HCT116 (cell line): ENCODE measurements at regions not wholly inside any gene's neighbourhood (a gene's known extent, or its start where the extent isn't known, plus 50 kb on each side); places are given as distances from the start of the nearest gene placed in this dataset.

ENCODE experiments used
- ATAC-seq: fragments of 200-7000 bp; cut with Tn5 transposase; 2 replicates; pipeline ENCODE4 v1.9.1; 2020; ENCODE audit warnings: mild to moderate bottlenecking, moderate library complexity
- BruUV-seq: library from RNA; stranded (reverse); fragments of 400-500 nt; replicated peaks from 2 replicates; lab custom pipeline; 2021; lab: Mats Ljungman, UMichigan
- CTCF ChIA-PET: fragments of 300-600 bp; sonication (Branson Sonifier 250); formaldehyde crosslinking; loops from one replicate; lab custom pipeline; 2021; ENCODE audit warnings: antibody characterized with exemption; lab: Charles Lee
- POLR2A ChIA-PET: fragments of 300-600, 350-600 bp; sonication (Branson Sonifier 250); formaldehyde crosslinking; loops from one replicate; lab custom pipeline; 2021; ENCODE audit warnings: antibody characterized with exemption; lab: Charles Lee
- RAD21 ChIA-PET, 2 experiments: fragments of 300-600 bp; sonication (Branson Sonifier 250); formaldehyde crosslinking; loops; one replicate each; lab custom pipeline; 2023; ENCODE audit warnings: low total read pairs in 2 of 2; ENCODE audit not compliant: uncharacterized antibody in 2 of 2, unreplicated experiment in 2 of 2, low non-redundant PET in 1 of 2; lab: Charles Lee
- DNase-seq: peaks from one replicate; pipeline ENCODE4 v3.0.0-alpha.2; 2010; ENCODE audit warnings: low read depth, low spot score
- H2AFZ ChIP-seq: fragments of 200-600 bp; shearing (Covaris generic), sonication (generic); 2 replicates; pipeline ENCODE4 v1.6.1; 2017; ENCODE audit warnings: low read depth, mixed run types, mixed read lengths, antibody characterized with exemption, low read length; ENCODE audit not compliant: poor library complexity, severe bottlenecking
- H3K27ac ChIP-seq: 2 replicates; pipeline ENCODE4 v1.5.1; 2012; ENCODE audit warnings: low read depth, low read length
- H3K27me3 ChIP-seq: fragments of 200-600 bp; sonication (generic); 2 replicates; pipeline ENCODE4 v1.6.1; 2016; ENCODE audit warnings: mixed run types, low read length, mixed read lengths; ENCODE audit not compliant: insufficient read depth
- H3K36me3 ChIP-seq, 2 experiments: fragments of 200-500 bp in 1 of 2; fragments of 200-600 bp in 1 of 2; sonication (Bioruptor generic) in 1 of 2; sonication (generic) in 1 of 2; 2 replicates each; pipeline versions ENCODE4 v1.5.1 to v1.6.1; 2014 to 2016; ENCODE audit warnings: low read length in 2 of 2, inconsistent platforms in 1 of 2, mixed read lengths in 1 of 2, mixed run types in 1 of 2; ENCODE audit not compliant: insufficient read depth in 2 of 2, control insufficient read depth in 1 of 2
- H3K4me1 ChIP-seq, 2 experiments: fragments of 200-600 bp in 1 of 2; sonication (generic) in 1 of 2; 2 replicates each; pipeline versions ENCODE4 v1.5.1 to v1.6.1; 2012 to 2017; ENCODE audit warnings: low read length in 2 of 2, inconsistent platforms in 1 of 2, mild to moderate bottlenecking in 1 of 2, mixed read lengths in 1 of 2, mixed run types in 1 of 2, moderate library complexity in 1 of 2; ENCODE audit not compliant: insufficient read depth in 2 of 2, control insufficient read depth in 1 of 2
- H3K4me2 ChIP-seq: fragments of 200-600 bp; sonication (generic); 2 replicates; pipeline ENCODE4 v1.6.1; 2017; ENCODE audit warnings: mixed run types, low read length, mixed read lengths
- H3K4me3 ChIP-seq, 2 experiments: fragments of 200-600 bp in 1 of 2; sonication (generic) in 1 of 2; replicated peaks in 1 of 2; 2 replicates each; pipeline ENCODE4 v1.5.1; 2011 to 2016; ENCODE audit warnings: low read length in 2 of 2, control low read depth in 1 of 2, low read depth in 1 of 2, mild to moderate bottlenecking in 1 of 2, mixed read lengths in 1 of 2, mixed run types in 1 of 2
- H3K79me2 ChIP-seq: fragments of 200-600 bp; sonication (generic); 2 replicates; pipeline ENCODE4 v1.6.1; 2017; ENCODE audit warnings: mild to moderate bottlenecking, mixed run types, low read length, moderate library complexity, mixed read lengths; ENCODE audit not compliant: insufficient read depth
- H3K9ac ChIP-seq: fragments of 200-600 bp; sonication (generic); 2 replicates; pipeline ENCODE4 v1.6.1; 2016; ENCODE audit warnings: low read length, mixed read lengths
- H3K9me2 ChIP-seq: fragments of 200-600 bp; sonication (generic), shearing (Covaris generic); 2 replicates; pipeline ENCODE4 v1.6.1; 2017; ENCODE audit warnings: mixed run types, mild to moderate bottlenecking, moderate library complexity; ENCODE audit not compliant: insufficient read depth
- H3K9me3 ChIP-seq, 2 experiments: fragments of 200-500 bp in 1 of 2; fragments of 200-600 bp in 1 of 2; sonication (Bioruptor generic) in 1 of 2; sonication (generic) in 1 of 2; 2 replicates each; pipeline ENCODE4 v1.6.1; 2014 to 2017; ENCODE audit warnings: low read length in 2 of 2, mixed read lengths in 2 of 2, inconsistent platforms in 1 of 2, low read depth in 1 of 2, mild to moderate bottlenecking in 1 of 2, mixed run types in 1 of 2, moderate library complexity in 1 of 2; ENCODE audit not compliant: control insufficient read depth in 1 of 2, insufficient read depth in 1 of 2
- H4K20me1 ChIP-seq: fragments of 200-600 bp; sonication (generic), shearing (Covaris generic); 2 replicates; pipeline ENCODE4 v1.6.1; 2017; ENCODE audit warnings: mixed run types, mild to moderate bottlenecking, moderate library complexity; ENCODE audit not compliant: insufficient read depth
- intact Hi-C: fragments of 100-400 bp; cut with micrococcal nuclease; formaldehyde crosslinking; loops from 2 replicates; pipeline ENCODE4 v1.10.0; 2022
- TF ChIP-seq, protein P1 (sequence below): IDR thresholded peaks from 2 replicates; pipeline ENCODE4 v1.6.1; 2012; ENCODE audit warnings: low read depth
- TF ChIP-seq, protein P2 (sequence below): IDR thresholded peaks from 2 replicates; pipeline ENCODE4 v1.6.1; 2011; ENCODE audit warnings: mild to moderate bottlenecking, low read length, moderate library complexity; ENCODE audit not compliant: insufficient replicate concordance; ENCODE audit errors: extremely low read depth

DNA sequence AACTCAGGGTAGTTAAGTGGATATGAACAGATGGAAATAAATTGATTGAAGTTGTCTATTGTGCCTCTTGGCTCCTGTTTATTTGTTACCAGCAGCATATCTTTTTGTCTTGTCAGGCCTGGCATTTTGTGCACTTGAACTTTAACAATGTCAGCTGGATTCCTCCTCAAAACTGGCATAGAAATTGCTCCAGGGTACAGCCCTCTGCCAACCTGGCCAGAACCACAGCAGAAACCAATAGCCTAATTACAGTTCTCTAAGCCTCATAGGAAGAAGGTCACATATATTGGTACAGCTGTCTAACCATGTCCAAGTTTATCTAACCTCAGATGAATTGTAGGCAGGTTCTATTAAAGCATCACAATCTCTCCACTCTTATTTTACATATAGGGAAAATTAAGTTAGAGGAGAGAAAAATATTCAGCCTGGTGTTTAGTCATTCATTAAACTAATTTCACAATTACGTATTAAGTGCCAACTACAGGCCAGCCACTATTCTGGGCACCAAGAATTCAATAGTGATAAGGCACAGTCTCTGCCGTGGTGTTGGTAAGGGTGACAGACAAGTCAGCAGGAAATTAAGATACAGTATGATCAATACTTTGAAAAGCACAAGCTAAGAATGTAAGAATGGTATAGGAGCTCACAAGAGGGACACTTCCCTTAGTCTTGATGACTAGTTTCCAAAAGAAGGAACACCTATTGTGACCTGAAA is 452.9 kb upstream of the NECTIN3 start:
- no peak for ATAC-seq
- no peaks in the 10 kb centered on the region for H3K9me2 ChIP-seq
- H3K36me3 ChIP-seq, result no peaks in the 10 kb centered on the region
- H3K9ac ChIP-seq, result no peak overlapping the region
- no peak for DNase-seq
- no peaks in the 10 kb centered on the region for H4K20me1 ChIP-seq
- no peak overlapping the region for H2AFZ ChIP-seq
- no peak overlapping the region for H3K27ac ChIP-seq
- TF ChIP-seq, protein P1, sequence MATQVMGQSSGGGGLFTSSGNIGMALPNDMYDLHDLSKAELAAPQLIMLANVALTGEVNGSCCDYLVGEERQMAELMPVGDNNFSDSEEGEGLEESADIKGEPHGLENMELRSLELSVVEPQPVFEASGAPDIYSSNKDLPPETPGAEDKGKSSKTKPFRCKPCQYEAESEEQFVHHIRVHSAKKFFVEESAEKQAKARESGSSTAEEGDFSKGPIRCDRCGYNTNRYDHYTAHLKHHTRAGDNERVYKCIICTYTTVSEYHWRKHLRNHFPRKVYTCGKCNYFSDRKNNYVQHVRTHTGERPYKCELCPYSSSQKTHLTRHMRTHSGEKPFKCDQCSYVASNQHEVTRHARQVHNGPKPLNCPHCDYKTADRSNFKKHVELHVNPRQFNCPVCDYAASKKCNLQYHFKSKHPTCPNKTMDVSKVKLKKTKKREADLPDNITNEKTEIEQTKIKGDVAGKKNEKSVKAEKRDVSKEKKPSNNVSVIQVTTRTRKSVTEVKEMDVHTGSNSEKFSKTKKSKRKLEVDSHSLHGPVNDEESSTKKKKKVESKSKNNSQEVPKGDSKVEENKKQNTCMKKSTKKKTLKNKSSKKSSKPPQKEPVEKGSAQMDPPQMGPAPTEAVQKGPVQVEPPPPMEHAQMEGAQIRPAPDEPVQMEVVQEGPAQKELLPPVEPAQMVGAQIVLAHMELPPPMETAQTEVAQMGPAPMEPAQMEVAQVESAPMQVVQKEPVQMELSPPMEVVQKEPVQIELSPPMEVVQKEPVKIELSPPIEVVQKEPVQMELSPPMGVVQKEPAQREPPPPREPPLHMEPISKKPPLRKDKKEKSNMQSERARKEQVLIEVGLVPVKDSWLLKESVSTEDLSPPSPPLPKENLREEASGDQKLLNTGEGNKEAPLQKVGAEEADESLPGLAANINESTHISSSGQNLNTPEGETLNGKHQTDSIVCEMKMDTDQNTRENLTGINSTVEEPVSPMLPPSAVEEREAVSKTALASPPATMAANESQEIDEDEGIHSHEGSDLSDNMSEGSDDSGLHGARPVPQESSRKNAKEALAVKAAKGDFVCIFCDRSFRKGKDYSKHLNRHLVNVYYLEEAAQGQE, result no peak
- TF ChIP-seq, protein P2, sequence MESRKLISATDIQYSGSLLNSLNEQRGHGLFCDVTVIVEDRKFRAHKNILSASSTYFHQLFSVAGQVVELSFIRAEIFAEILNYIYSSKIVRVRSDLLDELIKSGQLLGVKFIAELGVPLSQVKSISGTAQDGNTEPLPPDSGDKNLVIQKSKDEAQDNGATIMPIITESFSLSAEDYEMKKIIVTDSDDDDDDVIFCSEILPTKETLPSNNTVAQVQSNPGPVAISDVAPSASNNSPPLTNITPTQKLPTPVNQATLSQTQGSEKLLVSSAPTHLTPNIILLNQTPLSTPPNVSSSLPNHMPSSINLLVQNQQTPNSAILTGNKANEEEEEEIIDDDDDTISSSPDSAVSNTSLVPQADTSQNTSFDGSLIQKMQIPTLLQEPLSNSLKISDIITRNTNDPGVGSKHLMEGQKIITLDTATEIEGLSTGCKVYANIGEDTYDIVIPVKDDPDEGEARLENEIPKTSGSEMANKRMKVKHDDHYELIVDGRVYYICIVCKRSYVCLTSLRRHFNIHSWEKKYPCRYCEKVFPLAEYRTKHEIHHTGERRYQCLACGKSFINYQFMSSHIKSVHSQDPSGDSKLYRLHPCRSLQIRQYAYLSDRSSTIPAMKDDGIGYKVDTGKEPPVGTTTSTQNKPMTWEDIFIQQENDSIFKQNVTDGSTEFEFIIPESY, result no peak
- H3K4me2 ChIP-seq, result no peak overlapping the region
- ChIA-PET CTCF (no interaction called here), RAD21 (no interaction called here), POLR2A (no interaction called here)
- intact Hi-C loops, result no loop called here
- H3K4me3 ChIP-seq, result no peak overlapping the region
- H3K79me2 ChIP-seq, result no peaks in the 10 kb centered on the region
- no peaks in the 10 kb centered on the region for H3K27me3 ChIP-seq
- H3K9me3 ChIP-seq, result no peaks in the 10 kb centered on the region
- H3K4me1 ChIP-seq, result no peaks in the 10 kb centered on the region
- no TSS peak for BruUV-seq
